Germinal center (tissue), 1 donor: ENCODE measurements at regions not wholly inside any gene's neighbourhood (a gene's known extent, or its start where the extent isn't known, plus 50 kb on each side); places are given as distances from the start of the nearest gene placed in this dataset.

Source experiments
- DNase-seq: peaks from one replicate; pipeline ENCODE4 v3.0.0; 2012; ENCODE audit warnings: mixed read lengths, low spot score

GRCh38 chr15:98277602-98278001 is 317.1 kb downstream of the ARRDC4 start:
- no peak for DNase-seq

GRCh38 chr15:98280284-98280975 is 319.9 kb downstream of the ARRDC4 start:
- no peak for DNase-seq

- DNase-seq = no peak
Measured at GRCh38 chr15:98281130-98281529, 320.6 kb downstream of the ARRDC4 start.

- no peak for DNase-seq
Measured at GRCh38 chr15:98282656-98283332, 322.3 kb downstream of the ARRDC4 start.

- no peak for DNase-seq
Measured at GRCh38 chr15:98286200-98286599, 325.7 kb downstream of the ARRDC4 start.

- no peak for DNase-seq
Measured at GRCh38 chr15:98286831-98287230, 326.3 kb downstream of the ARRDC4 start.

GRCh38 chr15:98288091-98288590 is 327.6 kb downstream of the ARRDC4 start:
- DNase-seq = no peak

- no peak for DNase-seq
Measured at GRCh38 chr15:98289747-98290146, 329.2 kb downstream of the ARRDC4 start.

- peak; percentile 56 for DNase-seq
Measured at GRCh38 chr15:98292442-98293240, 332.1 kb downstream of the ARRDC4 start.

GRCh38 chr15:98294126-98294525 is 333.6 kb downstream of the ARRDC4 start:
- no peak for DNase-seq

- peak; percentile 10 for DNase-seq
Measured at GRCh38 chr15:98295101-98295759, 334.7 kb downstream of the ARRDC4 start.

- no peak for DNase-seq
Measured at GRCh38 chr15:98296653-98297052, 336.1 kb downstream of the ARRDC4 start.

GRCh38 chr15:98304371-98304770 is 343.9 kb downstream of the ARRDC4 start:
- no peak for DNase-seq

GRCh38 chr15:98308117-98308516 is 340.2 kb upstream of the IGF1R start:
- DNase-seq = no peak

GRCh38 chr15:98311566-98312188 is 336.7 kb upstream of the IGF1R start:
- DNase-seq = peak; percentile 49

GRCh38 chr15:98312913-98313312 is 335.4 kb upstream of the IGF1R start:
- no peak for DNase-seq

GRCh38 chr15:98315971-98316370 is 332.4 kb upstream of the IGF1R start:
- no peak for DNase-seq

- no peak for DNase-seq
Measured at GRCh38 chr15:98321896-98322295, 326.4 kb upstream of the IGF1R start.

GRCh38 chr15:98322581-98322980 is 325.8 kb upstream of the IGF1R start:
- DNase-seq = no peak

GRCh38 chr15:98324341-98324970 is 323.9 kb upstream of the IGF1R start:
- no peak for DNase-seq

GRCh38 chr15:98326804-98327203 is 321.5 kb upstream of the IGF1R start:
- no peak for DNase-seq
